ENCODE measurements at regions not wholly inside any gene's neighbourhood (a gene's known extent, or its start where the extent isn't known, plus 50 kb on each side); places are given as distances from the start of the nearest gene placed in this dataset.

DNA sequence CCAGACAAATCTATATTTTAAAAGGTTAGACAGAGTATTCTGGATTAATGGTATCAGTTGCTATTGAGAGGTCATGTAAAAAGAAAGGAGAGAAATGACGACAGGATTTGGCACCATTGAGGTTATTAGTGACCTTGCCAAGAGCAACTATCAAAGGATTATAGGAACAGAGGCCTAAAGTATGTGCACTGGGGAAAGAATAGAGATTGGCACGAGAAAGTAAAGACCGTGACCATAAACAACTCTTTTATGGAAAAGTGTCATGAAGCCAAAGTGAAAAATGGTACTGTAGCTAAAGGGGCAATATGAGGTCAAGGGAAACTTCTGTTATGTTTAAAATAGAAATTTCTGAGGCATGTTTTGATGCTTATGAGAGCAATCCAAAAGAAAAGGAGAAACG is 115.2 kb upstream of the KIF2B start:
- H3K4me3 Mint-ChIP-seq, result no peak overlapping the region
- intact Hi-C loops (cut with DNase I, micrococcal nuclease), result no loop called here
- ChIA-PET CTCF (no interaction called here), POLR2A (no interaction called here)
- peaks cover 18% of the 10 kb centered on the region for H3K9me3 Mint-ChIP-seq (ENCODE audit: low read depth)
- H3K27ac Mint-ChIP-seq, result no peak overlapping the region
- DNase-seq (no peak), ATAC-seq (no peak)
- H3K4me1 Mint-ChIP-seq, result no peaks in the 10 kb centered on the region
- no peaks in the 10 kb centered on the region for H3K36me3 Mint-ChIP-seq (ENCODE audit: low read depth)
- H3K27me3 Mint-ChIP-seq, result no peaks in the 10 kb centered on the region

DNA sequence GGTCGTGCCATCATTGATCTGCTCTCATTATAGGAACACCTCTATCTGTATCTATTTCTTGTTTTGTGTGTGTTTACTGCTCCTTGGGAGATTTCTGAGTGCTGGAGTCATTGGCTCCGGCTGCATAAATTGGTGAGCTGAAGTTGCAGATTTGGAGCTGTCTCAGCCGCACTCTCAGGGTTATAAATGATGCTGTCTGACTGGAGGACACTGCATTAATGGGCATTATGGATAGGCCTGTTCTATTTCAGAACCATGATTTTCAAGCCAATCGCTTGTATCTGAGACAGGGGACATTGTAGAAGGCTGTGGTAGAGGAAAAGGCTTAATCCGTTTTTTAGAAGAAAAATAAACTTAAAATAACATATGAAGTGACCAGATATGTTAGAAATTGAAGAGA is 126.4 kb upstream of the KIF2B start:
- DNase-seq, result no peak
- ChIA-PET POLR2A (no interaction called here), CTCF (no interaction called here)
- no peaks in the 10 kb centered on the region for H3K36me3 Mint-ChIP-seq (ENCODE audit: low read depth)
- H3K4me3 Mint-ChIP-seq, result no peak overlapping the region
- no peak for ATAC-seq
- H3K9me3 Mint-ChIP-seq (ENCODE audit: low read depth), result peaks cover 5% of the 10 kb centered on the region
- no peaks in the 10 kb centered on the region for H3K4me1 Mint-ChIP-seq
- H3K27ac Mint-ChIP-seq, result no peak overlapping the region
- intact Hi-C loops (cut with DNase I, micrococcal nuclease), result no loop called here
- no peaks in the 10 kb centered on the region for H3K27me3 Mint-ChIP-seq

DNA sequence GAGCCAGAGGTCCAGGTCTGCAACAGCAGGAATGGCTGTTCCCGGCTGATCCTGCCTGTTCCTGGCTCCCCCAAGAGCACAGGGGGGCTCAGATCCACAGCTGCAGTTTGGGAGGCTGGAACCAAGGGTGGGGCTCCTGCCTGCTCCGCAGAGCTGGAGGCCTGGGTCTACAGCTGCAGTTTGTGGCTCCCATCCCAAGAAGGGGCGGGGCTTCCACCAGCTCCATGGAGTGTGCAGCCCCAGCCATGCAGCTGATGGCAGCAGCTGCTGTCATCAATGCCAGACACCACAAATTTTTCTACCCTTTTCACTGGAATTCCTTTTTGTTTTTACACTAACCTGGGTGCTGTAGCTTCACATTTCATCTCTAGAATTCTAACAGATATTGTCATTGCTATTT is 135.4 kb upstream of the KIF2B start:
- intact Hi-C loops (cut with DNase I, micrococcal nuclease), result no loop called here
- Mint-ChIP-seq H3K27ac (no peak overlapping the region), H3K4me3 (no peak overlapping the region), H3K9me3 (ENCODE audit: low read depth) (peaks cover 12% of the 10 kb centered on the region), H3K4me1 (no peaks in the 10 kb centered on the region), H3K36me3 (ENCODE audit: low read depth) (no peaks in the 10 kb centered on the region), H3K27me3 (no peaks in the 10 kb centered on the region)
- ATAC-seq (no peak), DNase-seq (no peak)
- ChIA-PET POLR2A (no interaction called here), CTCF (no interaction called here)

DNA sequence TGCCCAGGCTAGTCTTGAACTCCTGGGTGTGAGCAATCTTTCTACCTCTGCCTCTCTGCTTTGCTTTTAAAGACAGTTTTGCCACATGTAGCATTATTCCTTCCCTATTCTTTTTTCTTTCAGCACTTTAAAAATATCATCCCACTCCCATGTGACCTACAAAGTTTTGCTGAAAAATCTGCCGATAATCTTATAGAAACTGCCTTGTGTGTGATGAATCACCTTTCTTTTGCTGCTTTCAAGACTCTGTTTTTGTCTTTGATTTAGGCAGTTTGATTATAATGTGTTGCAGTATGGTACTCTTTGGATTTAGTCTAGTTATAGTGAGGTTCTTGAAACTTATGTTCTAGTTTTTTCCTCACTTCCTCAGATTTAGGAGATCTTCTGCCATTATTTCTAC is 142.0 kb upstream of the KIF2B start:
- intact Hi-C loops (cut with DNase I, micrococcal nuclease), result no loop called here
- no peak for ATAC-seq
- ChIA-PET POLR2A (no interaction called here), CTCF (no interaction called here)
- no peaks in the 10 kb centered on the region for H3K36me3 Mint-ChIP-seq (ENCODE audit: low read depth)
- H3K4me1 Mint-ChIP-seq, result no peaks in the 10 kb centered on the region
- H3K27me3 Mint-ChIP-seq, result no peaks in the 10 kb centered on the region
- DNase-seq, result no peak
- H3K9me3 Mint-ChIP-seq (ENCODE audit: low read depth), result peaks cover 8% of the 10 kb centered on the region
- H3K27ac Mint-ChIP-seq, result no peak overlapping the region
- H3K4me3 Mint-ChIP-seq, result no peak overlapping the region

DNA sequence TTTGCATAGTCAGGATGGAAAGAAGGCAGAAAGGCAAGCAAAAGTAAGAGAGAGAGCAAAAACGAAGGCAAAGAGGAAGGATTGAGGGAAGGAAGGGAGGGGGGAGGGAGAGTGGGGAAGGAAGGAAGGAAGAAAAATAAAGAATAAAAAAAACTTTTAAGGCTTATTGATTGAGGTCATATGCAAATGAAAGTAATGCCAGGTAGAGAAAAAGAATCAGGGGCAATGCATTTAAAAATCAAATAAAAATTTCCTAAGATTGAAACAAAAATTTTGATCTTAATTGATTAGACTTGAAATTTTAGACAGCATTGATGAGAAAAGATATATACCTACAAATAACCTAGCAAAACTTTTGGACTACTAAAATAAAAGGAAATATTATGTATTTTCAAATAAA is 153.9 kb upstream of the KIF2B start:
- H3K27me3 Mint-ChIP-seq, result no peaks in the 10 kb centered on the region
- peaks cover 20% of the 10 kb centered on the region for H3K9me3 Mint-ChIP-seq (ENCODE audit: low read depth)
- DNase-seq, result no peak
- no peaks in the 10 kb centered on the region for H3K4me1 Mint-ChIP-seq
- no peaks in the 10 kb centered on the region for H3K36me3 Mint-ChIP-seq (ENCODE audit: low read depth)
- H3K4me3 Mint-ChIP-seq, result no peak overlapping the region
- CTCF ChIA-PET, result no interaction called here
- POLR2A ChIA-PET, result no interaction called here
- H3K27ac Mint-ChIP-seq, result no peak overlapping the region
- intact Hi-C loops (cut with DNase I, micrococcal nuclease), result no loop called here
- no peak for ATAC-seq

DNA sequence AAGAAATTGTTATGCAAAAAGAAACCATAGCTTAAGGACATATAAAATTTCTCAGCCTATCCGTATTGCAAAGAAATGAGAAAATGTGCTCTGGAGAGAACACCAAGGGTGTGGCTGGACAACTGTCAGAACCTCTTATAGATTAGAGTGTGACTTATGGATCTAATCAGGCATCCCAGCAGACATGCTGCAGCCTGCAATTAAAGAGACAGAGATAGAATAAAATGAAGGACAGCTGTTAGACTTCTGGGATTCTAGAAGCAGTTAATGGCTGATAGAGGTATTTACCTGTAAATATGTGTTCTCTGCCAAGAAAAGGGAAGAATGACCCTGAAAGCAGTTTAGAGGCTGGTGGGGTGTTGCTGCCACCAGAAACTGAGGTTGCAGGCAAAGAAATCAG is 160.1 kb upstream of the KIF2B start:
- no peak for DNase-seq
- CTCF ChIA-PET, result no interaction called here
- Mint-ChIP-seq H3K36me3 (ENCODE audit: low read depth) (no peaks in the 10 kb centered on the region), H3K4me1 (no peaks in the 10 kb centered on the region), H3K9me3 (ENCODE audit: low read depth) (peaks cover 13% of the 10 kb centered on the region), H3K4me3 (no peak overlapping the region), H3K27me3 (no peaks in the 10 kb centered on the region), H3K27ac (no peak overlapping the region)
- intact Hi-C loops (cut with DNase I, micrococcal nuclease), result no loop called here
- POLR2A ChIA-PET, result no interaction called here
- no peak for ATAC-seq

DNA sequence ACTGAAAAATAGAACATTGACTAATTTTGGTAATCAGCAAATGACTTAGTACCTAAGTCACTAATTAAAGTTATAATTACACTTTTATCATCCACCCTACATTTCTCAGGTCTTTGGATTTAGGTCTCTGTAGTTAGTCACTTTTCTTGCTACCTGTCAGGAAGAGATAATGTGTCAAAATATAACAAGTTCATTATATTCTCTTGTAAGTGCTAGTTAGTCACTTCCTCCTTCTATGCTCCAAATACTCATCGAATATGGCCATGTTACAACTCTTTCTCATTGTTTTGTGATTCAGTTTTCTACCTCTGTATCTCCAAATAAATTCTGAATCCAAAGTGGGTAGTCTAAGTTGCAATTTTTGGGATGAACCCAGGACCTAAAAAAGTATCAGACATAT is 163.5 kb upstream of the KIF2B start:
- intact Hi-C loops (cut with DNase I, micrococcal nuclease), result no loop called here
- Mint-ChIP-seq H3K4me1 (no peaks in the 10 kb centered on the region), H3K36me3 (ENCODE audit: low read depth) (no peaks in the 10 kb centered on the region), H3K27ac (no peak overlapping the region), H3K27me3 (no peaks in the 10 kb centered on the region), H3K4me3 (no peak overlapping the region), H3K9me3 (ENCODE audit: low read depth) (peaks cover 6% of the 10 kb centered on the region)
- ATAC-seq, result no peak
- no peak for DNase-seq
- ChIA-PET POLR2A (no interaction called here), CTCF (no interaction called here)

DNA sequence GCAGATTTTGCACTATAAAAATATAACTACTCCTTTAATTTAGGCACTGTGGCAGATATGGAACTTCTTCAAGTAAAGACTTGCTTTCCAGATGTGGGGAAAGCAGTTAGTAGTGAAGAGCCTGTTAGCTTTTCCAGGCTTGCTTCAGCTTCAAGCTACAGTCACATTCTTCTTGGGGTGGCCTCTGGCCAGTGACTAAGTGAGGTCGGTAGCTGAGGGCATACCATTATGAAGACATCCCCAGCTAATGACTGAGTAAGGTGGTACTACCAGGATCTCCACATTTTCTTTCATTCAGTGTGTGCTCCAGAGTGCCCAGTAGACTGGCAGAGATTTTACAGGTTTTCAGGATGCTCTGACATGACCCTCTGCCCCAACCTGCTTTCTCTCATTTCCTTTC is 167.1 kb upstream of the KIF2B start:
- DNase-seq (no peak), ATAC-seq (no peak)
- Mint-ChIP-seq H3K27me3 (no peaks in the 10 kb centered on the region), H3K36me3 (ENCODE audit: low read depth) (no peaks in the 10 kb centered on the region), H3K27ac (no peak overlapping the region), H3K4me3 (no peak overlapping the region), H3K9me3 (ENCODE audit: low read depth) (peaks cover 4% of the 10 kb centered on the region), H3K4me1 (no peaks in the 10 kb centered on the region)
- intact Hi-C loops (cut with DNase I, micrococcal nuclease), result no loop called here
- POLR2A ChIA-PET, result no interaction called here
- CTCF ChIA-PET, result no interaction called here

DNA sequence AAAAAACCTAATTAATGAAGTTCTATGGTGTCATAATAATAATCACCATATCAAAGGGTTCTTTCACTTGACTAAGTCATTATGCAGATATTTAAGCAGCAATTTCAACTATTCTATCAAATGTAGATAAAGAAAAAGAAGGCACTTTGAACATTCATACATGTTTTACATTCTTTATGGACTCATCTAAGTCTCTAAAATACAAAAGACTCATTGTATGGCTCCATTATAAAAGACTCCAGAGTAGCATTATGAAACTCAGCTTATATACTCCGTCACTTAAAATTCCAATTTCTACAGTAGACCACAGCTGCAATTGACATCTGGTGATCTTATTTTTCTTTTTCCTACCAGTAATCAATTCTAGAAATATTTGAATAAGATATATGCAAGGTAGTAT is 173.5 kb upstream of the KIF2B start:
- H3K4me3 Mint-ChIP-seq, result no peak overlapping the region
- DNase-seq (no peak), ATAC-seq (no peak)
- no peak overlapping the region for H3K27ac Mint-ChIP-seq
- CTCF ChIA-PET, result interaction anchor here (0.6 kb wide), 1 partner anchor 1143 kb away, joined by 3 read pairs; no protein-coding TSS in a partner anchor
- POLR2A ChIA-PET, result no interaction called here
- H3K27me3 Mint-ChIP-seq, result no peaks in the 10 kb centered on the region
- H3K9me3 Mint-ChIP-seq (ENCODE audit: low read depth), result peaks cover 1% of the 10 kb centered on the region
- intact Hi-C loops (cut with DNase I, micrococcal nuclease), result no loop called here
- no peaks in the 10 kb centered on the region for H3K36me3 Mint-ChIP-seq (ENCODE audit: low read depth)
- H3K4me1 Mint-ChIP-seq, result no peaks in the 10 kb centered on the region

DNA sequence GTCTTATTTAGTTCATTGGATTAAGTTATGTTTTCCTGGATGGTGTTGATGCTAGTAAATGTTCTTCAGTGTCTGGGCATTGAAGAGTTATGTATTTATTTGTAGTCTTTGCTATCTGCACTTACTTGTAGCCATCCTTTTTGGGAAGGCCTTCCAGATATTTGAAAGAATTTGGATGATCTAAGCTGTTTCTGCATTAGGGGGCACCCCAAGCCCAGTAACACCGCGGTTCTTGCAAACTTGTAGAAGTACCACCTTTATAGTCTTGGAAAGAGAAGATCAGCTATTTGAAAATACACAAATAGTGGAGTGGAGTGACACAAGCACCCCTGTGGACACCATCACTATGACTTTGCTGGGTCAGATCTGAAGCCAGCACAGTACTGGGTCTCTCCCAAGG is 175.9 kb upstream of the KIF2B start:
- no peak overlapping the region for H3K4me3 Mint-ChIP-seq
- no peaks in the 10 kb centered on the region for H3K27me3 Mint-ChIP-seq
- H3K36me3 Mint-ChIP-seq (ENCODE audit: low read depth), result no peaks in the 10 kb centered on the region
- H3K27ac Mint-ChIP-seq, result no peak overlapping the region
- DNase-seq (no peak), ATAC-seq (no peak)
- H3K4me1 Mint-ChIP-seq, result no peaks in the 10 kb centered on the region
- H3K9me3 Mint-ChIP-seq (ENCODE audit: low read depth), result peaks cover 1% of the 10 kb centered on the region
- intact Hi-C loops (cut with DNase I, micrococcal nuclease), result no loop called here
- ChIA-PET POLR2A (no interaction called here), CTCF (no interaction called here)

DNA sequence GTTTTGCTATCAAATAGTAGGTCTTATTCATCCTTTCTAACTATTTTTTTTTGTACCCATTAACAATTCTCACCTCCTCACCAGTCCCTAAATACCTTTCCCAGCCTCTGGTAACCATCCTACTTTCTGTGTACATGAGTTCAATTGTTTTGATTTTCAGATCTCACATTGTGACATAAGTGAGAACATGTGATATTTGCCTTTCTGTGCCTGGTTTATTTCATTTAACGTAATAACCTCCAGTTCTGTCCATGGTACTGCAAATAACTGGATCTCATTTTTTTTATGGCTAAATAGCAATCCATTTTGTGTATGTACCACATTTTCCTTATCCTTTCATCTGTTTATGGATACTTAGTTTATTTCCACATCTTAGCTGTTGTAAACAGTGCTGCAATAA is 181.9 kb upstream of the KIF2B start:
- Mint-ChIP-seq H3K4me1 (no peaks in the 10 kb centered on the region), H3K36me3 (ENCODE audit: low read depth) (no peaks in the 10 kb centered on the region), H3K27ac (no peak overlapping the region), H3K4me3 (no peak overlapping the region), H3K27me3 (no peaks in the 10 kb centered on the region), H3K9me3 (ENCODE audit: low read depth) (peaks cover 5% of the 10 kb centered on the region)
- intact Hi-C loops (cut with DNase I, micrococcal nuclease), result no loop called here
- POLR2A ChIA-PET, result no interaction called here
- ATAC-seq, result no peak
- no peak for DNase-seq
- CTCF ChIA-PET, result no interaction called here

DNA sequence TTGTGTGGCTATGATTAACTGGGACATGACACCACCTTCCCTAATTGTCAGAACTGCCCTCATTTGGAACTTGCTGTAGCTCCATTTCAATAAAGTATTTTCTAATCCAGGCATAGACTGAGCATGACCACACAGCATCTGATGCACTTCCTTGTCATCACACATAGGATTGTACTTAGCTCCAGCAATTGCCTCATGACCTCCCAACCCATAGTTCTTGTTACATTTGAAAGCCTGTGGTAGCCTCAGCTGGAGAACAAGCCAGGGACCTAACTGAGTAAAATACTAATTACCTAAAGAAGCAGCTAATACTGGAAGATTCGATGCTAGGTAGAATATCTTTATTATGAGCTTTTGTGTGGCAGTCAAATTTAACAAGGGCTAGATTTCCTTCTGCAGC is 187.3 kb upstream of the KIF2B start:
- no peak for ATAC-seq
- intact Hi-C loops (cut with DNase I, micrococcal nuclease), result no loop called here
- no peaks in the 10 kb centered on the region for H3K27me3 Mint-ChIP-seq
- no peaks in the 10 kb centered on the region for H3K4me1 Mint-ChIP-seq
- no peak overlapping the region for H3K27ac Mint-ChIP-seq
- CTCF ChIA-PET, result interaction anchor here (0.8 kb wide), 1 partner anchor 19 kb away, joined by 3 read pairs; no protein-coding TSS in a partner anchor
- POLR2A ChIA-PET, result no interaction called here
- no peaks in the 10 kb centered on the region for H3K36me3 Mint-ChIP-seq (ENCODE audit: low read depth)
- H3K9me3 Mint-ChIP-seq (ENCODE audit: low read depth), result peaks cover 3% of the 10 kb centered on the region
- DNase-seq, result no peak
- H3K4me3 Mint-ChIP-seq, result no peak overlapping the region

DNA sequence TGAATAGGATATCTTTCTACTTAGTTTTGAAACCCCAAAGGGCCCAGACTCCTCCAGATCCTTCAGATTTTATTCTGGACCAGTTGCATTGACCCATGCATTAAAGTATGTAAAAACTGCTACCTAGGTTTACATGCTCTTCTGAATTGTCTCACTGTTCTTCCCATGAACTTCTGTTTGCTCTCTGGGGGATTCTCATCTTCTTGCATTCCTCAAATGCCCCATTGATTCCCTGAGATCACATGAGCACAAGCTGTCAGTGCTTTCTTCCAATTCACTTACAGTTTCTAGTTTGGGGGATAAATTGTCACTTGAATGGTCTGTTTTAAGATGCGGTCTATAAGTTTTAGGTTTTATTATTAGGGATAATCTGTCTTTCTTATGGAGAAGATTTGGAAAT is 188.9 kb upstream of the KIF2B start:
- CTCF ChIA-PET, result no interaction called here
- no peak overlapping the region for H3K27ac Mint-ChIP-seq
- intact Hi-C loops (cut with DNase I, micrococcal nuclease), result no loop called here
- no peak overlapping the region for H3K4me3 Mint-ChIP-seq
- H3K9me3 Mint-ChIP-seq (ENCODE audit: low read depth), result peaks cover 3% of the 10 kb centered on the region
- H3K4me1 Mint-ChIP-seq, result no peaks in the 10 kb centered on the region
- ATAC-seq, result no peak
- no peaks in the 10 kb centered on the region for H3K36me3 Mint-ChIP-seq (ENCODE audit: low read depth)
- no peak for DNase-seq
- POLR2A ChIA-PET, result no interaction called here
- no peaks in the 10 kb centered on the region for H3K27me3 Mint-ChIP-seq
